Upper lobe of left lung (tissue), 4 donors: ENCODE measurements at regions not wholly inside any gene's neighbourhood (a gene's known extent, or its start where the extent isn't known, plus 50 kb on each side); places are given as distances from the start of the nearest gene placed in this dataset.

Experiments
- CTCF ChIP-seq, 6 experiments: fragments of 450-650 bp in 4 of 6; fragments of 200-600 bp in 2 of 6; sonication (generic) in 2 of 6; IDR thresholded peaks; one replicate each; pipeline ENCODE4 v1.5.1; 2016 to 2019; ENCODE audit warnings: antibody characterized with exemption in 6 of 6
- EP300 ChIP-seq, 4 donors: sonication (generic); formaldehyde crosslinking; IDR thresholded peaks; one replicate each; pipeline ENCODE4 v1.5.1; 2017; ENCODE audit warnings: antibody characterized with exemption in 4 of 4, control low read depth in 2 of 4
- POLR2A ChIP-seq, 4 donors: fragments of 450-650 bp; IDR thresholded peaks; one replicate each; pipeline ENCODE4 v1.5.1; 2016 to 2017; ENCODE audit warnings: antibody characterized with exemption in 4 of 4, mild to moderate bottlenecking in 2 of 4
- POLR2AphosphoS5 ChIP-seq, 2 donors: sonication (generic); formaldehyde crosslinking; IDR thresholded peaks; one replicate each; pipeline ENCODE4 v1.5.1; 2017; ENCODE audit warnings: antibody characterized with exemption in 2 of 2

GRCh38 chr2:146893500-146894041, 951.3 kb upstream of the ACVR2A start:
- no peak for TF ChIP-seq CTCF (IDR thresholded peaks at IDR 0.05)
- TF ChIP-seq POLR2AphosphoS5 (IDR thresholded peaks at IDR 0.05): no peak
- TF ChIP-seq POLR2A (IDR thresholded peaks at IDR 0.05): no peak
- TF ChIP-seq EP300 (IDR thresholded peaks at IDR 0.05): no peak
